H1 (cell line): ENCODE measurements at regions not wholly inside any gene's neighbourhood (a gene's known extent, or its start where the extent isn't known, plus 50 kb on each side); places are given as distances from the start of the nearest gene placed in this dataset.

Experiments
- CTCF ChIA-PET: fragments of 300-600 bp; sonication (Branson Sonifier 250); formaldehyde crosslinking; loops from one replicate; lab custom pipeline; 2021; ENCODE audit not compliant: partially characterized antibody; lab: Charles Lee
- POLR2A ChIA-PET: fragments of 300-600 bp; sonication (Branson Sonifier 250); formaldehyde crosslinking; loops from one replicate; lab custom pipeline; 2021; ENCODE audit warnings: inconsistent platforms; ENCODE audit not compliant: partially characterized antibody; lab: Charles Lee
- DNase-seq, 2 experiments: peaks; one replicate each; pipeline versions ENCODE4 v3.0.0 to v3.0.0-alpha.2; 2010 to 2022; ENCODE audit warnings: low spot score in 2 of 2, low read depth in 1 of 2, mixed read lengths in 1 of 2
- FAIRE-seq: peaks from 2 replicates; lab custom pipeline; 2011; peaks lifted over from hg19 to GRCh38; lab: Jason Lieb, UNC
- H2AFZ ChIP-seq: 2 replicates; pipeline ENCODE4 v1.8.1; 2012; ENCODE audit warnings: low read length, inconsistent platforms
- H2AK5ac ChIP-seq: 2 replicates; pipeline ENCODE4 v1.6.1; 2013; ENCODE audit warnings: low read depth, low read length
- H2BK120ac ChIP-seq: replicated peaks from 2 replicates; pipeline ENCODE3; 2013; ENCODE audit warnings: low read depth, low read length, inconsistent platforms
- H2BK12ac ChIP-seq: 2 replicates; pipeline ENCODE4 v1.6.1; 2013; ENCODE audit warnings: low read depth, low read length
- H2BK15ac ChIP-seq: 2 replicates; pipeline ENCODE4 v1.6.1; 2013; ENCODE audit warnings: low read length
- H2BK20ac ChIP-seq: 2 replicates; pipeline ENCODE4 v1.6.1; 2013; ENCODE audit warnings: low read length
- H2BK5ac ChIP-seq: 2 replicates; pipeline ENCODE4 v1.6.1; 2013; ENCODE audit warnings: low read depth, low read length
- H3K14ac ChIP-seq: 2 replicates; pipeline ENCODE4 v1.6.1; 2013; ENCODE audit warnings: inconsistent platforms; ENCODE audit not compliant: insufficient read length
- H3K18ac ChIP-seq: 2 replicates; pipeline ENCODE4 v1.6.1; 2013; ENCODE audit warnings: low read length; ENCODE audit errors: extremely low read depth
- H3K23ac ChIP-seq: 2 replicates; pipeline ENCODE4 v1.6.1; 2013; ENCODE audit warnings: inconsistent platforms; ENCODE audit not compliant: insufficient read length
- H3K23me2 ChIP-seq: 2 replicates; pipeline ENCODE4 v1.6.1; 2013; ENCODE audit warnings: low read depth, low read length
- H3K27ac ChIP-seq: 2 replicates; pipeline ENCODE4 v1.6.1; 2011; ENCODE audit warnings: low read depth, low read length, inconsistent platforms
- H3K27me3 ChIP-seq, 4 experiments: replicated peaks in 1 of 4; 1 replicate in 1 of 4; 2 replicates in 3 of 4; pipeline versions ENCODE4 v1.6.1 to v1.8.1; 2011 to 2013; ENCODE audit warnings: low read length in 3 of 4, mild to moderate bottlenecking in 3 of 4, inconsistent platforms in 2 of 4, mixed read lengths in 2 of 4, moderate library complexity in 1 of 4; ENCODE audit not compliant: control insufficient read depth in 3 of 4, insufficient read depth in 3 of 4; ENCODE audit errors: extremely low read depth in 1 of 4
- H3K36me3 ChIP-seq, 4 experiments: 2 replicates each; pipeline versions ENCODE4 v1.6.1 to v1.8.1; 2011 to 2013; ENCODE audit warnings: mild to moderate bottlenecking in 4 of 4, low read length in 3 of 4, moderate library complexity in 2 of 4, control low read depth in 1 of 4, inconsistent platforms in 1 of 4; ENCODE audit not compliant: insufficient read depth in 4 of 4, control insufficient read depth in 2 of 4
- H3K4ac ChIP-seq: replicated peaks from 2 replicates; pipeline ENCODE3; 2013; ENCODE audit warnings: low read length, low read depth, mixed read lengths, inconsistent platforms; ENCODE audit not compliant: insufficient read length
- H3K4me1 ChIP-seq, 4 experiments: replicated peaks in 1 of 4; 1 replicate in 1 of 4; 2 replicates in 3 of 4; pipeline versions ENCODE4 v1.6.1 to v1.8.1; 2011 to 2013; ENCODE audit warnings: low read length in 3 of 4, inconsistent platforms in 2 of 4, mixed read lengths in 1 of 4; ENCODE audit not compliant: insufficient read depth in 4 of 4, control insufficient read depth in 3 of 4
- H3K4me2 ChIP-seq, 2 experiments: 2 replicates each; pipeline versions ENCODE4 v1.6.1 to v1.8.1; 2011 to 2013; ENCODE audit warnings: low read depth in 2 of 2, low read length in 2 of 2, control low read depth in 1 of 2, inconsistent platforms in 1 of 2, mild to moderate bottlenecking in 1 of 2; ENCODE audit not compliant: insufficient read depth in 1 of 2
- H3K4me3 ChIP-seq, 4 experiments: fragments of 200-600, 300-600 bp in 1 of 4; sonication (generic), shearing (Covaris generic), sonication (Bioruptor Twin) in 1 of 4; 2 replicates each; pipeline versions ENCODE4 v1.5.1 to v1.8.1; 2011 to 2016; ENCODE audit warnings: low read length in 4 of 4, low read depth in 3 of 4, control low read depth in 2 of 4, inconsistent platforms in 2 of 4, mild to moderate bottlenecking in 2 of 4, mixed read lengths in 1 of 4, moderate library complexity in 1 of 4; ENCODE audit not compliant: insufficient read depth in 2 of 4; ENCODE audit errors: extremely low read depth in 1 of 4
- H3K56ac ChIP-seq: replicated peaks from 2 replicates; pipeline ENCODE3; 2013; ENCODE audit warnings: low read depth, mild to moderate bottlenecking, mixed read lengths, low read length, inconsistent platforms; ENCODE audit not compliant: insufficient read length
- H3K79me1 ChIP-seq: 2 replicates; pipeline ENCODE4 v1.6.1; 2013; ENCODE audit warnings: low read depth, low read length, control low read depth
- H3K79me2 ChIP-seq, 2 experiments: 2 replicates each; pipeline versions ENCODE4 v1.6.1 to v1.8.1; 2012 to 2013; ENCODE audit warnings: low read length in 2 of 2, mild to moderate bottlenecking in 2 of 2, inconsistent platforms in 1 of 2; ENCODE audit not compliant: insufficient read depth in 2 of 2, control insufficient read depth in 1 of 2
- H3K9ac ChIP-seq, 4 experiments: replicated peaks in 1 of 4; 1 replicate in 1 of 4; 2 replicates in 3 of 4; pipeline versions ENCODE4 v1.6.1 to v1.8.1; 2011 to 2013; ENCODE audit warnings: low read depth in 3 of 4, low read length in 3 of 4, control low read depth in 2 of 4, mild to moderate bottlenecking in 2 of 4, moderate library complexity in 2 of 4, inconsistent platforms in 1 of 4; ENCODE audit errors: extremely low read depth in 1 of 4
- H3K9me3 ChIP-seq, 2 experiments: 2 replicates each; pipeline versions ENCODE4 v1.6.1 to v1.8.1; 2012 to 2013; ENCODE audit warnings: mild to moderate bottlenecking in 2 of 2, moderate library complexity in 2 of 2, control low read depth in 1 of 2, inconsistent platforms in 1 of 2, low read depth in 1 of 2, low read length in 1 of 2, mixed read lengths in 1 of 2; ENCODE audit not compliant: insufficient read depth in 2 of 2
- H4K20me1 ChIP-seq, 2 experiments: replicated peaks in 1 of 2; 2 replicates each; pipeline versions ENCODE3 to v1.8.1; 2011 to 2013; ENCODE audit warnings: inconsistent platforms in 2 of 2, low read length in 2 of 2, mild to moderate bottlenecking in 1 of 2; ENCODE audit not compliant: insufficient read depth in 2 of 2, control insufficient read depth in 1 of 2
- H4K5ac ChIP-seq: 2 replicates; pipeline ENCODE4 v1.6.1; 2013; ENCODE audit warnings: low read length, low read depth, mixed read lengths, inconsistent platforms; ENCODE audit not compliant: insufficient read length
- H4K8ac ChIP-seq: 2 replicates; pipeline ENCODE4 v1.8.0; 2013; ENCODE audit warnings: mild to moderate bottlenecking, moderate library complexity, low read length, inconsistent platforms; ENCODE audit not compliant: insufficient read depth; ENCODE audit errors: extremely low read depth
- H4K91ac ChIP-seq: replicated peaks from 2 replicates; pipeline ENCODE3; 2013; ENCODE audit warnings: low read length, mixed read lengths, inconsistent platforms; ENCODE audit not compliant: insufficient read length
- CHD7 ChIP-seq: fragments of 300-600 bp; sonication (generic); IDR thresholded peaks from 2 replicates; pipeline ENCODE4 v1.7.1; 2012; ENCODE audit warnings: low read length, moderate library complexity, mild to moderate bottlenecking, inconsistent platforms; ENCODE audit not compliant: insufficient replicate concordance
- WGBS, 2 experiments: shearing (Covaris generic) in 1 of 2; methylation state at CpG; one replicate each; pipeline versions ENCODE4 v1.1.6 to v1.1.7; 2013 to 2015; ENCODE audit warnings: low lambda C conversion rate in 2 of 2, mixed read lengths in 2 of 2, inconsistent platforms in 1 of 2, low coverage in 1 of 2, missing lambda C conversion rate in 1 of 2; ENCODE audit not compliant: insufficient replicate concordance in 2 of 2, insufficient coverage in 1 of 2, insufficient read length in 1 of 2; ENCODE audit errors: extremely low coverage in 1 of 2, missing lambda C conversion rate in 1 of 2; 5-methylcytosine and 5-hydroxymethylcytosine counted together

- Histone ChIP-seq H3K36me3 (no peaks in the 10 kb centered on the region), H3K27me3 (no peaks in the 10 kb centered on the region), H4K5ac (no peak overlapping the region), H3K23ac (no peak overlapping the region), H4K8ac (no peak overlapping the region), H3K4me1 (no peaks in the 10 kb centered on the region), H4K91ac (no peak overlapping the region), H3K9me3 (no peaks in the 10 kb centered on the region), H2BK12ac (no peak overlapping the region), H3K9ac (no peak overlapping the region), H3K18ac (no peak overlapping the region), H2BK20ac (no peak overlapping the region), H3K23me2 (no peaks in the 10 kb centered on the region), H3K4me2 (no peak overlapping the region), H4K20me1 (no peaks in the 10 kb centered on the region), H2BK120ac (no peak overlapping the region), H2BK15ac (no peak overlapping the region), H3K56ac (no peak overlapping the region), H3K79me2 (no peaks in the 10 kb centered on the region), H3K4me3 (no peak overlapping the region), H2AK5ac (no peak overlapping the region), H3K27ac (no peak overlapping the region), H2BK5ac (no peak overlapping the region), H3K4ac (no peak overlapping the region), H2AFZ (no peak overlapping the region), H3K14ac (no peak overlapping the region), H3K79me1 (no peaks in the 10 kb centered on the region)
- FAIRE-seq = no peak
- ChIA-PET CTCF (no interaction called here), POLR2A (no interaction called here)
- 90% methylated on average over 1 of the region's 1 CpG; no CpG with 5 or more reads in 1 of the 2 experiments for WGBS, 2 experiments
- DNase-seq = no peak
- no peak for TF ChIP-seq CHD7
These were observed 69.5 kb downstream of the ACTBL2 start for GRCh38 chr5:57413145-57413544.
